ENCODE measurements at regions not wholly inside any gene's neighbourhood (a gene's known extent, or its start where the extent isn't known, plus 50 kb on each side); places are given as distances from the start of the nearest gene placed in this dataset.

DNA sequence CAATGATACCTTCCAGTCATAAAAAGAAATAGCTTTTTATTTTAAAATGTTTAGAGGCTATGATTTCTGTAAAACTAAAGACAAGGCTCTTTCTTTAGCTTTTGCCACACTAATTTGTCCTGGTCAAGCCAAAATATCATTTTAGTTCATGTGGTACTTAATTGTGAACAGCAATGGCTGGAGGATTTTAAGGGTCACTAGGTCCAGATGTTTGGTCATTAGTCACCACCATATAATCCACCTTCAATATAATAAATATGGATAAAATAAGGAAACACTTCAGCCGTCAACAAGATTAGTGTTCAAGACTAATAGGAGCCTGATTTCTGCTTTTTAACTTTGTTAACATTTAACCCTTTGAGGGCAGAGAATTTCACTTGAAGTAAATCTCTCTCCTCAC is 50.0 kb upstream of the HGF start:
- H3K4me3 ChIP-seq (ENCODE audit: low read length), result no peak overlapping the region
- Mint-ChIP-seq H3K4me1 (no peaks in the 10 kb centered on the region), H3K4me3 (no peak overlapping the region), H3K36me3 (no peaks in the 10 kb centered on the region), H3K27me3 (no peaks in the 10 kb centered on the region), H3K9me3 (peaks cover 0 to 19% (median 5%) of the 10 kb centered on the region in 5 donors), H3K27ac (no peak overlapping the region)
- ChIA-PET CTCF (no interaction called here), POLR2A (no interaction called here)
- no peaks in the 10 kb centered on the region for H3K4me1 ChIP-seq (ENCODE audit: insufficient read depth, low read length)
- no peaks in the 10 kb centered on the region for H3K36me3 ChIP-seq (ENCODE audit: insufficient read depth, low read length)
- no peaks in the 10 kb centered on the region for H3K9me3 ChIP-seq (ENCODE audit: low read length)
- no peak overlapping the region for H3K27ac ChIP-seq (ENCODE audit: low read depth, low read length)
- no peak for DNase-seq
- no peaks in the 10 kb centered on the region for H3K27me3 ChIP-seq (ENCODE audit: insufficient read depth, low read length, poor library complexity, severe bottlenecking)

Data from CD8-positive, alpha-beta memory T cell (primary cell).